HEK293 (cell line): ENCODE measurements at regions not wholly inside any gene's neighbourhood (a gene's known extent, or its start where the extent isn't known, plus 50 kb on each side); places are given as distances from the start of the nearest gene placed in this dataset.

Experiments used
- BCL11A ChIP-seq: fragments of 450-650 bp; formaldehyde crosslinking; IDR thresholded peaks from 2 replicates; pipeline ENCODE4 v1.5.1; 2016; ENCODE audit warnings: low read depth, missing biosample characterization, missing genetic modification characterization
- SETDB1 ChIP-seq: IDR thresholded peaks from one replicate; pipeline ENCODE4 v1.6.1; 2017; ENCODE audit warnings: mild to moderate bottlenecking, low read length, moderate library complexity, mixed read lengths; ENCODE audit not compliant: insufficient read length
- YY1 ChIP-seq: fragments of 450-650 bp; formaldehyde crosslinking; IDR thresholded peaks from 2 replicates; pipeline ENCODE4 v1.5.1; 2018; ENCODE audit warnings: missing biosample characterization, missing genetic modification characterization
- ZBTB20 ChIP-seq: fragments of 450-650 bp; formaldehyde crosslinking; IDR thresholded peaks from 2 replicates; pipeline ENCODE4 v1.5.1; 2016; ENCODE audit warnings: missing biosample characterization, missing genetic modification characterization
- ZBTB48 ChIP-seq: fragments of 450-650 bp; formaldehyde crosslinking; IDR thresholded peaks from 2 replicates; pipeline ENCODE4 v1.5.1; 2016; ENCODE audit warnings: missing biosample characterization, missing genetic modification characterization
- ZNF155 ChIP-seq: fragments of 450-650 bp; formaldehyde crosslinking; IDR thresholded peaks from 2 replicates; pipeline ENCODE4 v1.5.1; 2016; ENCODE audit warnings: missing biosample characterization, missing genetic modification characterization
- ZNF23 ChIP-seq: fragments of 450-650 bp; formaldehyde crosslinking; IDR thresholded peaks from 2 replicates; pipeline ENCODE4 v1.5.1; 2016; ENCODE audit warnings: missing biosample characterization, missing genetic modification characterization, borderline replicate concordance
- ZNF24 ChIP-seq: fragments of 450-650 bp; formaldehyde crosslinking; IDR thresholded peaks from 2 replicates; pipeline ENCODE4 v1.5.1; 2016; ENCODE audit warnings: missing biosample characterization, missing genetic modification characterization
- ZNF350 ChIP-seq: fragments of 450-650 bp; formaldehyde crosslinking; IDR thresholded peaks from 2 replicates; pipeline ENCODE4 v1.5.0; 2017; ENCODE audit warnings: missing biosample characterization, mild to moderate bottlenecking, missing genetic modification characterization
- TF ChIP-seq, protein P1 (sequence below): fragments of 450-650 bp; formaldehyde crosslinking; IDR thresholded peaks from 2 replicates; pipeline ENCODE4 v1.5.1; 2016; ENCODE audit warnings: missing biosample characterization, missing genetic modification characterization
- TF ChIP-seq, protein P2 (sequence below): fragments of 450-650 bp; formaldehyde crosslinking; IDR thresholded peaks from 2 replicates; pipeline ENCODE4 v1.5.1; 2016; ENCODE audit warnings: missing biosample characterization, missing genetic modification characterization

DNA sequence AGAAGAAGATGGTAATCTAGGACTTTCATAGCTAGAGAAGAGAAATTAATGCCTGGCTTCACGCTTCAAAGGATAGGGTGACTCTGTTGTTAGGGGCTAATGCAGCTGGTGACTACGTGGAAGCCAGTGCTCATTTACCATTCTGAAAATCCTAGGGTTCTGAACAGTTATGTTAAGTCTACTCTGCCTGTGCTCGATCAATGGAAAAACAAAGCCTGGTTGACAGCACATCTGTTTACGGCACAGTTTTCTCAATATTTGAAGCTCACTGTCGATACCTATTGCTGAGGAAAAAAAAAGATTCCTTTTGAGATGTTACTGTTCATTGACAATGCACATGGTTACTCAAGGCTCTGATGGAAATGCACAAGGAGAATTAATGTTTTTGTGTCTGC, 182.6 kb upstream of the NUDT6 start:
- no peak for TF ChIP-seq YY1
- TF ChIP-seq ZNF23 (tag by site-specific recombination): no peak
- TF ChIP-seq, protein P1, sequence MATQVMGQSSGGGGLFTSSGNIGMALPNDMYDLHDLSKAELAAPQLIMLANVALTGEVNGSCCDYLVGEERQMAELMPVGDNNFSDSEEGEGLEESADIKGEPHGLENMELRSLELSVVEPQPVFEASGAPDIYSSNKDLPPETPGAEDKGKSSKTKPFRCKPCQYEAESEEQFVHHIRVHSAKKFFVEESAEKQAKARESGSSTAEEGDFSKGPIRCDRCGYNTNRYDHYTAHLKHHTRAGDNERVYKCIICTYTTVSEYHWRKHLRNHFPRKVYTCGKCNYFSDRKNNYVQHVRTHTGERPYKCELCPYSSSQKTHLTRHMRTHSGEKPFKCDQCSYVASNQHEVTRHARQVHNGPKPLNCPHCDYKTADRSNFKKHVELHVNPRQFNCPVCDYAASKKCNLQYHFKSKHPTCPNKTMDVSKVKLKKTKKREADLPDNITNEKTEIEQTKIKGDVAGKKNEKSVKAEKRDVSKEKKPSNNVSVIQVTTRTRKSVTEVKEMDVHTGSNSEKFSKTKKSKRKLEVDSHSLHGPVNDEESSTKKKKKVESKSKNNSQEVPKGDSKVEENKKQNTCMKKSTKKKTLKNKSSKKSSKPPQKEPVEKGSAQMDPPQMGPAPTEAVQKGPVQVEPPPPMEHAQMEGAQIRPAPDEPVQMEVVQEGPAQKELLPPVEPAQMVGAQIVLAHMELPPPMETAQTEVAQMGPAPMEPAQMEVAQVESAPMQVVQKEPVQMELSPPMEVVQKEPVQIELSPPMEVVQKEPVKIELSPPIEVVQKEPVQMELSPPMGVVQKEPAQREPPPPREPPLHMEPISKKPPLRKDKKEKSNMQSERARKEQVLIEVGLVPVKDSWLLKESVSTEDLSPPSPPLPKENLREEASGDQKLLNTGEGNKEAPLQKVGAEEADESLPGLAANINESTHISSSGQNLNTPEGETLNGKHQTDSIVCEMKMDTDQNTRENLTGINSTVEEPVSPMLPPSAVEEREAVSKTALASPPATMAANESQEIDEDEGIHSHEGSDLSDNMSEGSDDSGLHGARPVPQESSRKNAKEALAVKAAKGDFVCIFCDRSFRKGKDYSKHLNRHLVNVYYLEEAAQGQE: no peak
- TF ChIP-seq ZNF155 (tag by site-specific recombination): no peak
- no peak for TF ChIP-seq ZBTB48 (tag by site-specific recombination)
- TF ChIP-seq BCL11A: no peak
- TF ChIP-seq, protein P2, sequence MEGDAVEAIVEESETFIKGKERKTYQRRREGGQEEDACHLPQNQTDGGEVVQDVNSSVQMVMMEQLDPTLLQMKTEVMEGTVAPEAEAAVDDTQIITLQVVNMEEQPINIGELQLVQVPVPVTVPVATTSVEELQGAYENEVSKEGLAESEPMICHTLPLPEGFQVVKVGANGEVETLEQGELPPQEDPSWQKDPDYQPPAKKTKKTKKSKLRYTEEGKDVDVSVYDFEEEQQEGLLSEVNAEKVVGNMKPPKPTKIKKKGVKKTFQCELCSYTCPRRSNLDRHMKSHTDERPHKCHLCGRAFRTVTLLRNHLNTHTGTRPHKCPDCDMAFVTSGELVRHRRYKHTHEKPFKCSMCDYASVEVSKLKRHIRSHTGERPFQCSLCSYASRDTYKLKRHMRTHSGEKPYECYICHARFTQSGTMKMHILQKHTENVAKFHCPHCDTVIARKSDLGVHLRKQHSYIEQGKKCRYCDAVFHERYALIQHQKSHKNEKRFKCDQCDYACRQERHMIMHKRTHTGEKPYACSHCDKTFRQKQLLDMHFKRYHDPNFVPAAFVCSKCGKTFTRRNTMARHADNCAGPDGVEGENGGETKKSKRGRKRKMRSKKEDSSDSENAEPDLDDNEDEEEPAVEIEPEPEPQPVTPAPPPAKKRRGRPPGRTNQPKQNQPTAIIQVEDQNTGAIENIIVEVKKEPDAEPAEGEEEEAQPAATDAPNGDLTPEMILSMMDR (tag by site-specific recombination): no peak
- TF ChIP-seq ZNF350 (tag by site-specific recombination): no peak
- TF ChIP-seq ZNF24 (tag by site-specific recombination): no peak
- TF ChIP-seq SETDB1: no peak
- TF ChIP-seq ZBTB20 (tag by site-specific recombination): no peak
